ENCODE measurements at regions not wholly inside any gene's neighbourhood (a gene's known extent, or its start where the extent isn't known, plus 50 kb on each side); places are given as distances from the start of the nearest gene placed in this dataset.

DNA sequence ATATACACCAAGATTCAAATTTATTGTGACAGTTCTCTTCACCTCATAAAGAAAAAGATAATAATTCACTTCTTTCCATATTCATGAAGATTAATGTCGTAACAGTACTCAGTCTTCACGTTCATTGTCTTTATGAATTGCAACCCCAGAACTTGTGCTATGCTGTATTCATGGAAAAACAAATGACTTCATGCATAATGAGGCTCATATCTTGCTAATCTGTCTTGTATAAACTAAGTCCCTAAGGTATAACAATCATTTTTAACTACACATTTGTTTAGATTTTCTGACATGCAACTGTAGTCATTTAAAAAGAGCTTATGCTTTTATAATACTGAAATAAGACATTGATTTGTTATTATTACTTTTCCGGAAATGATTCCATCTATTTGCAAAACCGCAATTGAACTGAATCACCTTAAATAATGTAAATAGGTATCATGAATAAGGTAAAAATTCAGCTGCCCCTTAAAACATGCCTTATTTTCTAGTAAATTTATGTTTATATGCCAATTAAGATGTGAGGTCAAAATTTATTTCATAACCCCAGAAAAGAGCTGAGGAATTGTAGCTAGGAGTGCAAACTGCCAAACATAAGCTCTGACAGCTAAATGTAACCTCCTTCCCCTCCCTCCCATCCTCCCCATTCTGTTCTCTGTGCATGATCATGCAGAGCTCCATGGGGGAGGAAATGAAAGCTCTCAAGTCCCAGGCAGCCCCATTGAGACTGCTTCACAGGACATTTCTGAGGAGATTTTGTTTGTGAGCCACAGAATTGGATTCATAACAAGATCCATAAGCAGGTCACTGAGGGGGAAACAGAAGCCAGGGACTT, 301.6 kb downstream of the ATP23 start:
- H3K27ac Mint-ChIP-seq: no peak overlapping the region
- no peak overlapping the region for H3K9ac ChIP-seq (ENCODE audit: low read length)
- no peak for ATAC-seq (ENCODE audit: low read depth)
- WGBS (ENCODE audit: insufficient coverage): no CpG with 5 or more reads among the region's 4 CpGs
- ChIA-PET CTCF (no interaction called here), POLR2A (no interaction called here)
- DNase-seq: no peak
- no peaks in the 10 kb centered on the region for H3K27me3 ChIP-seq (replicated peaks in 1 of 4; ENCODE audit: control extremely low read depth in 1 of 4, control insufficient read depth in 3 of 4, insufficient read depth in 4 of 4, low read length in 3 of 4)
- H2AFZ ChIP-seq (ENCODE audit: insufficient read depth, low read depth, low read length, poor library complexity, severe bottlenecking): no peak overlapping the region
- H3K4me1 Mint-ChIP-seq: no peaks in the 10 kb centered on the region
- peaks cover 0 to 6% (median 0%) of the 10 kb centered on the region in 3 donors for H3K9me3 ChIP-seq (ENCODE audit: control extremely low read depth in 1 of 3, control insufficient read depth in 2 of 3, insufficient read depth in 1 of 3, low read length in 2 of 3)
- TF ChIP-seq, protein P1, sequence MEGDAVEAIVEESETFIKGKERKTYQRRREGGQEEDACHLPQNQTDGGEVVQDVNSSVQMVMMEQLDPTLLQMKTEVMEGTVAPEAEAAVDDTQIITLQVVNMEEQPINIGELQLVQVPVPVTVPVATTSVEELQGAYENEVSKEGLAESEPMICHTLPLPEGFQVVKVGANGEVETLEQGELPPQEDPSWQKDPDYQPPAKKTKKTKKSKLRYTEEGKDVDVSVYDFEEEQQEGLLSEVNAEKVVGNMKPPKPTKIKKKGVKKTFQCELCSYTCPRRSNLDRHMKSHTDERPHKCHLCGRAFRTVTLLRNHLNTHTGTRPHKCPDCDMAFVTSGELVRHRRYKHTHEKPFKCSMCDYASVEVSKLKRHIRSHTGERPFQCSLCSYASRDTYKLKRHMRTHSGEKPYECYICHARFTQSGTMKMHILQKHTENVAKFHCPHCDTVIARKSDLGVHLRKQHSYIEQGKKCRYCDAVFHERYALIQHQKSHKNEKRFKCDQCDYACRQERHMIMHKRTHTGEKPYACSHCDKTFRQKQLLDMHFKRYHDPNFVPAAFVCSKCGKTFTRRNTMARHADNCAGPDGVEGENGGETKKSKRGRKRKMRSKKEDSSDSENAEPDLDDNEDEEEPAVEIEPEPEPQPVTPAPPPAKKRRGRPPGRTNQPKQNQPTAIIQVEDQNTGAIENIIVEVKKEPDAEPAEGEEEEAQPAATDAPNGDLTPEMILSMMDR (IDR thresholded peaks at IDR 0.05): no peak
- no peaks in the 10 kb centered on the region for H3K9me3 Mint-ChIP-seq (ENCODE audit: insufficient read depth)
- H3K4me3 ChIP-seq (ENCODE audit: control extremely low read depth in 1 of 5, extremely low read depth in 1 of 5, insufficient read depth in 1 of 5, low read depth in 2 of 5, low read length in 4 of 5): no peak overlapping the region
- no peaks in the 10 kb centered on the region for H4K20me1 ChIP-seq (ENCODE audit: control insufficient read depth, insufficient read depth, low read length, poor library complexity, severe bottlenecking)
- H3K79me2 ChIP-seq (ENCODE audit: control insufficient read depth, insufficient read depth, low read length): no peaks in the 10 kb centered on the region
- no peak overlapping the region for H3K4me2 ChIP-seq (replicated peaks; ENCODE audit: low read depth, low read length, poor library complexity, severe bottlenecking)
- intact Hi-C loops (cut with micrococcal nuclease): no loop called here
- no peak overlapping the region for H3K4me3 Mint-ChIP-seq
- peaks cover 8% of the 10 kb centered on the region for H3K27me3 Mint-ChIP-seq
- H3K27ac ChIP-seq (ENCODE audit: low read length in 2 of 2): no peak overlapping the region
- H3K36me3 ChIP-seq (replicated peaks in 1 of 2; ENCODE audit: control extremely low read depth in 1 of 2, control insufficient read depth in 1 of 2, extremely low read depth in 1 of 2, insufficient read depth in 2 of 2, low read length in 1 of 2): no peaks in the 10 kb centered on the region
- H3K4me1 ChIP-seq (ENCODE audit: control insufficient read depth in 2 of 2, insufficient read depth in 2 of 2, low read length in 2 of 2): no peaks in the 10 kb centered on the region

DNA sequence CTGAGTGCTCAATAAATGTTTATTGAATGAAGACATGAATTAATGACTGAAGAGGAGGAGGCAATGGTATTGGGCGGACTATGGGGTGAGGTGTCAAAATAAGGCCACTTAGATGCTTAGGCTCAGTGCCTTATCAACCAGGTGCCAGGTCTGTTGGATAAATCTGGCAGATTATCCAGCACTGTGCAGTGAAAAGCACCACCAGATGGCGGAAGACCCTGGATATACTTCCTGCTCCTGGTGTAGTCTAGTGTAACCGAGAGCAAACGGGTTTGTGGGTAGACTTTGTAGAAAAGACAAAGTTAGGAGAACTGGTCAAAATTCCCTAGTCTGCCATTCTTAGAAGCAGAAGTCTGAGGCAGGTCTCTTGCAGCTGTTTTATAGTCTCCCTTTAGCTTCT, 306.3 kb downstream of the ATP23 start:
- no peaks in the 10 kb centered on the region for H4K20me1 ChIP-seq (ENCODE audit: control insufficient read depth, insufficient read depth, low read length, poor library complexity, severe bottlenecking)
- H3K27me3 Mint-ChIP-seq: no peaks in the 10 kb centered on the region
- no peaks in the 10 kb centered on the region for H3K79me2 ChIP-seq (ENCODE audit: control insufficient read depth, insufficient read depth, low read length)
- no peak for ATAC-seq (ENCODE audit: low read depth)
- H3K27me3 ChIP-seq (replicated peaks in 1 of 4; ENCODE audit: control extremely low read depth in 1 of 4, control insufficient read depth in 3 of 4, insufficient read depth in 4 of 4, low read length in 3 of 4): no peaks in the 10 kb centered on the region
- 95% methylated on average over 4 of the region's 4 CpGs for whole genome bisulfite sequencing (ENCODE audit: insufficient coverage)
- no peaks in the 10 kb centered on the region for H3K36me3 ChIP-seq (replicated peaks in 1 of 2; ENCODE audit: control extremely low read depth in 1 of 2, control insufficient read depth in 1 of 2, extremely low read depth in 1 of 2, insufficient read depth in 2 of 2, low read length in 1 of 2)
- TF ChIP-seq EZH2 (IDR thresholded peaks at IDR 0.05; ENCODE audit: borderline replicate concordance, insufficient read depth, low read depth, low read length, poor library complexity, severe bottlenecking): no peak
- TF ChIP-seq, protein P1 (IDR thresholded peaks at IDR 0.05): no peak
- H3K4me2 ChIP-seq (replicated peaks; ENCODE audit: low read depth, low read length, poor library complexity, severe bottlenecking): no peak overlapping the region
- no peak overlapping the region for H3K27ac ChIP-seq (ENCODE audit: low read length in 2 of 2)
- no peak overlapping the region for H3K9ac ChIP-seq (ENCODE audit: low read length)
- no peak for DNase-seq
- H3K4me1 Mint-ChIP-seq: no peaks in the 10 kb centered on the region
- H3K4me3 ChIP-seq (ENCODE audit: control extremely low read depth in 1 of 5, extremely low read depth in 1 of 5, insufficient read depth in 1 of 5, low read depth in 2 of 5, low read length in 4 of 5): no peak overlapping the region
- H3K27ac Mint-ChIP-seq: no peak overlapping the region
- no peaks in the 10 kb centered on the region for H3K9me3 Mint-ChIP-seq (ENCODE audit: insufficient read depth)
- H2AFZ ChIP-seq (ENCODE audit: insufficient read depth, low read depth, low read length, poor library complexity, severe bottlenecking): no peak overlapping the region
- no peak overlapping the region for H3K4me3 Mint-ChIP-seq
- POLR2A ChIA-PET: no interaction called here
- H3K4me1 ChIP-seq (ENCODE audit: control insufficient read depth in 2 of 2, insufficient read depth in 2 of 2, low read length in 2 of 2): no peaks in the 10 kb centered on the region
- CTCF ChIA-PET: no interaction called here
- intact Hi-C loops (cut with micrococcal nuclease): no loop called here
- peaks cover 0 to 6% (median 0%) of the 10 kb centered on the region in 3 donors for H3K9me3 ChIP-seq (ENCODE audit: control extremely low read depth in 1 of 3, control insufficient read depth in 2 of 3, insufficient read depth in 1 of 3, low read length in 2 of 3)

Data from B cell (primary cell).